Amniotic epithelial cell (primary cell): ENCODE measurements at regions not wholly inside any gene's neighbourhood (a gene's known extent, or its start where the extent isn't known, plus 50 kb on each side); places are given as distances from the start of the nearest gene placed in this dataset.
"Not testable (repeated sequence)": the region's sequence is repeated elsewhere in the genome, so short reads cannot be mapped to it uniquely, and the experiment has no call there.

ENCODE experiments used
- DNase-seq: peaks from one replicate; pipeline ENCODE4 v3.0.0-alpha.2; 2010; ENCODE audit warnings: low read depth

- DNase-seq = peak; percentile 41
These were observed 84.5 kb upstream of the FBXO28 start for GRCh38 chr1:224029286-224030025.

GRCh38 chr1:224028802-224029201 is 85.1 kb upstream of the FBXO28 start:
- DNase-seq = not testable (repeated sequence)

GRCh38 chr1:224023122-224023521 is 90.8 kb upstream of the FBXO28 start:
- DNase-seq = not testable (repeated sequence)

DNA sequence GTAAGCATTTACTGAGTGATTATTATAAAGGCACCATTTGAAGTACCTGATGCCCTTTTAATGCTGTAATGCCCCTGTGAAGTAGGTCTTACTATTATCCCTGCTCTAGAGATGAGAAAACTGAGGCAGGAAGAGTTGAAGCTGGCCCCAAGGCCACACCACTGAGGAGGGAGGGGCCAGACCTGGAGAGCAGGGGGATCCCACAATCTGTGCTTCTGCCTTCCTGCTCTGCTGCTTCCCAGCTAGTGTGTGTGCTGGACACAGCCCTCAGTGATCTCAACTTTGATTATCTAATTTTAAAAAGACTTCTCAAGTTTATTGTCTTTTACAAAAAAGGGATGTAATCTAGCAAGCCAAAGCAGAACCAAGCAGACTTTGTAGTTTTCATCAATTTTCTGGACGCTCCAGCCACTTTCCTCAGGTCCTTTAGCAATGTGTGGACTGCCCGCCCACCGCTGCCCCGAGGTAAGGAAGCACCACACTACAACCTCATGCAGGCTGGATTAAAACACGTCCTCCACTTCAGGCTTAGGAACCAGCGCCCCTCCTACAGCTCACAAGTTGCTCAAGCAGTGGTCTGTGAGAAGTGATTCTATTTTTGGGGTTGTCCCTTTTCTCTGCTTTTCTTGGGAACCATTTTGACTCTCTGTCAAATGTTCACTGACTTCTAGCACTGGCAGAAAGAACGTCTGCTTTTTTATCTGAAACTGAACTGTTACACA is 91.5 kb upstream of the FBXO28 start:
- DNase-seq = not testable (repeated sequence)

DNA sequence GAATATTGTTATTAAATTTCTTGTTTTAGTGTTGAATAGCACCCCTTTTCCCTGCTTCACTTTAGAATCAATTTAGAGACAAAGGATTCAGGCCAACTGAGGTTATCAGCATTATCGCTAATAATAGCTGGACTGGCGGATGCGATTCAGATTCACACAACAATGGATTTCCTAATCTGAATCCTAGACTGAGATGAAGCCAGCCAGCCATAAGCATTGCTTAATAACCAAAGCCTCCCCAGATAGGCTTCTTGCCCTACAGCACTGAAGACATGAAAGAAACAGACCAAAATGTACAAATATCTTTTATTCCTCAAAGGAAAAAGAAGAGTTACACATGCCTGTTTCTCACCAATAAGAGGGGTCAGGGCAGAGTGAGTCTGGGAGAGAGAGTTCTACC is 94.0 kb upstream of the FBXO28 start:
- DNase-seq = not testable (repeated sequence)

DNA sequence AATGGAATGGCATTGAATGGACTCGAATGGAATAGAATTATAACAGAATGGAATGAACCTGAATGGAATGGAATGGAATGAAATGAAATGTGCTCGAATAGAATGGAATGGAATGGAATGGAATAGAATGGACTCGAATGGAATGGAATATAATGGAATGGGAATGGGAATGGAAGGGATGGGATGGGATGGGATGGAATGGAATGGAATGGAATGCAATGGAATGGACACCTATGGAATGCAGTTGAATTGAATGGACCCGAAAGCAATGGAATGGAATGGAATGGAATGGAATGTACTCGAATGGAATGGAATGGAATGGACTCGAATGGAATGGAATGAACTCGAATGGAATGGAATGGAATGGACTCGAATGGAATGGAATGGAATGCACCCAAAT is 98.1 kb upstream of the FBXO28 start:
- not testable (repeated sequence) for DNase-seq

DNA sequence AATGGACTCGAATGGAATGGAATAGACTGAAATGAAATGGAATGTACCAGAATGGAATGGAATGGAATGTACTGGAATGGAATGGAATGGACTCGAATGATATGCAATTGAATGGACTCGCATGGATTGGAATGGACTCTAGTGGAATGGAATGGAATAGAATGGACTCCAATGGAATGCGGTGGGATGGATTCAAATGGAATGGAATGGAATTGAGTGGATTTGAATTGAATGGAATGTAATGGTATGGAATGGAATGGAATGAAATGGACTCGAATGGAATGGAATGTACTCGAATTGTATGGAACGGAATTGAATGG is 99.6 kb upstream of the FBXO28 start:
- peak; percentile 8 for DNase-seq

- DNase-seq = peak; percentile 3
These were observed 100.1 kb upstream of the FBXO28 start for GRCh38 chr1:224013626-224014329.

DNA sequence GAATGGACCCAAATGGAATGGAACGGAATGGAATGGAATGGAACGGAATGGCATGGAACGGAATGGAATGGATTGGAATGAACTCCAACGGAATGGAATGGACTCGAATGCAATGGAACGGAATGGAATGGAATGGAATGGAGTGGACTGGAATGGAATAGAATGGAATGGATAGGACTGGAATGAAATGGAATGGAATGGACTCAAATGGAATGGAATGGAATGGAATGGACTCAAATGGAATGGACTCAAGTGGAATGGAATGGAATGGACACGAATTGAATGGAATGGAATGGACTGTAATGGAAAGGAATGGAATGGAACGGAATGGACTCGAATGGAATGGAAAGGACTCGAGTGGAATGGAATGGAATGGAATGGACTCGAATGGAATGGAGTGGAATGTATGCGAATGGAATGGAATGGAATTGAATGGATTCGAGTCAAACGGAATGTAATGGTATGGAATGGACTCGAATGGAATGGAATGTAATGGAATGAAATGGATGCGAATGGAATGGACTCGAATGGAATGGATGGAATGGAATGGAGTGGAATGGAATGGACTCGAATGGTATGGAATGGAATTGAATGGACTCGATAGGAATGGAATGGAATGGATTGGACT is 101.0 kb upstream of the FBXO28 start:
- DNase-seq = not testable (repeated sequence)

DNA sequence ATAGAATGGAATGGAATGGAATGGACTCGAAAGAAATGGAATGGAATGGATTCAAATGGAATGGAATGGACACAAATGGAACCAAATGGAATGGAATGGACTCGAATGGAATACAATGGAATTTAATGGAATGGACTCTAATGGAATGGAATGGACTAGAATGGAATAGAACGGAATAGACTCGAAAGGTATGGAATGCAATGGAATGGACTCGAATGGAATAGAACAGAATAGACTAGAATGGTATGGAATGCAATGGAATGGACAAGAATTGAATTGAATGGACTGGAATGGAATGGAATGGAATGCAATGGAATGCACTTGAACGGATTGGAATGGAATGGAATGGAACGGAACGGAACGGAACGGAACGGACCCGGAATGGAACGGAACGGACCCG is 101.7 kb upstream of the FBXO28 start:
- DNase-seq = not testable (repeated sequence)

- not testable (repeated sequence) for DNase-seq
These were observed 102.2 kb upstream of the FBXO28 start for GRCh38 chr1:224011751-224012150.

DNA sequence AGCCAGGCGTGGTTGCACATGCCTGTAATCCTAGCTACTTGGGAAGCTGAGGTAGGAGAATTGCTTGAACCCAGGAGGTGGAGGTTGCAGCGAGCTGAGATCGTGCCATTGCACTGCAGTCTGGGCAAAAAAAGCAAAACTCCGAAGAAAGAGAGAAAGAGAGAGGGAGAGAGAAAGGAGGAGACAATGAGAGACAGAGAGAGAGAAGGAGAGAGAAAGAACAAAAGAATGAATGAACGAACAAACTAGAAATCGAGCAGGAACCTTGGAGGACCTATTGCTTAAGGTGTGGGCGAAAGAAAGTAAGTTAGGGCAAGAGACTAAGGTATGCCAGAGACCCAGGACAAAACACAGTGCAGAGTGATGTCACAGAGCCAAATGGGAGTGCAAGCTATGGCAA is 102.8 kb upstream of the FBXO28 start:
- not testable (repeated sequence) for DNase-seq

DNA sequence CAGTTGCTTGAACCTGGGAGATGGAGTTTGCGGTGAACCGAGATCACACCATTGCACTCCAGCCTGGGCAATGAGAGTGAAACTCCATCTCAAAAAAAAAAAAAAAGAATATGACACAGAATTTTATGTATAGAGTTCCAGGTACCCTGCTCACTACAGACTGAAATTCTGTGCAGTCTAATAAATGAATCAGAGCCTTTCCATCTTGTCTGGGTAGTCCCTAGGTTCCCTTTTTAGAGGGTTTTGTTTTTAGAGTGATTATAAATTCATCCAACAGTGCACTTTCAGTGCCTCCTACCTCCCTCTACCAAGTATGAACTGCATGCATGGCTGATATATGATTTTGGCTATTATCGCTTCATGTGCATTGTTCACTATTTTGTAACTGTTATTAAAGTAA is 107.9 kb upstream of the FBXO28 start:
- DNase-seq = not testable (repeated sequence)

- DNase-seq = peak; percentile 32
These were observed 109.2 kb upstream of the FBXO28 start for GRCh38 chr1:224004552-224005315.

DNA sequence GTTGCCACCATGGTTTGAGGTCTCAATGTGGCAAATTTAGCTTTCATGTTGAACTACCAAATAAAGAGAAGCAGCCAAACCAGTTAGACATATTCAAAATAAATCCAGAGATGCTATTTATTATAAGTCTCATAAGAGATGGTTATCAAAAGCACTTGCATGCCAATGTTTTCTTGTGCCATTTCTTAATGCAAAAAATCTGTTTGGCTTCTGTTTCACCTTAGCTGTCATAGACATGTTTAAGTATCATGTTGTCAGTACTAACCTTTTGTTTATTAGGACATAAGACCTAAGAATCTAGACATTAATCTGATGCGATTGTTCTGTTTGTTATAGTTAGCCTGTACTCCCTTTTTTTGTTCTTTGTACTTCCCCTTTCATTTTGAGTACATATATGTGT is 110.0 kb upstream of the FBXO28 start:
- not testable (repeated sequence) for DNase-seq

DNA sequence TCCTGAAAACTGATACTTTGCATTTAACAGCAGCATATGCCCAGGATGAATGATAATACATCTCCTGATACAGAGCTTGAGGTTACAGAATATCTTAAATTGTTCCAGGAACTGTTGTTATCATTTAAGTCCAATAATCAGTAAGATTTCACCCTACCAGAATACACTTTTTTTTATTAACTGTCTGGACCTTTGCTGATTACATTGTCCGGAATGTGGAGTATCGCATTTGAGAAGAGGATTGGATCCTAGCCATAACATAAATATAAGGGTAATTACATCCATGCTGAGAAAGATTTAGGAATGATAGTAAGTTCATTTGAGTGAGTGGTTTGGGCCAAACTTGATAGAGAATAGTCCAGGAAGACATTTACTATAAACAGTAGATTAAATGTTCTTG is 112.2 kb upstream of the FBXO28 start:
- not testable (repeated sequence) for DNase-seq

DNA sequence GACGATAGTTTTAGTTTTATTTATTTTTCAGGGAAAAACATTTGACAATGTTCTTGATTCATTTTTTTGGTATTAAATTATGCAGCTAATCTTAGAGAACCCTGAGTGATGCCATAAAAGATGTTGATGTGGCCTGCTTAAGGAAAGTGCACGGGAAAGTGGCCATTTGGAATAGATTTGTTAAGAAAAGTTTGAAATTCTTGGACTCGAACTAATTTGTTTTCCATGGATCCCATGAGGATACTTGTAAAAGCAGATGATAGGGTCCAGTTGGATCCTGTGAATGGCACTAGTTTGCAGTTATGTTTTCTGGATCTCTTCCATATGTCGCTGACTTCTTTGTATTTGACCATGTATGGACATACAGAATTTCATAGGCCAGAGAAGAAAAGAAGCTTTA is 114.2 kb upstream of the FBXO28 start:
- not testable (repeated sequence) for DNase-seq

DNA sequence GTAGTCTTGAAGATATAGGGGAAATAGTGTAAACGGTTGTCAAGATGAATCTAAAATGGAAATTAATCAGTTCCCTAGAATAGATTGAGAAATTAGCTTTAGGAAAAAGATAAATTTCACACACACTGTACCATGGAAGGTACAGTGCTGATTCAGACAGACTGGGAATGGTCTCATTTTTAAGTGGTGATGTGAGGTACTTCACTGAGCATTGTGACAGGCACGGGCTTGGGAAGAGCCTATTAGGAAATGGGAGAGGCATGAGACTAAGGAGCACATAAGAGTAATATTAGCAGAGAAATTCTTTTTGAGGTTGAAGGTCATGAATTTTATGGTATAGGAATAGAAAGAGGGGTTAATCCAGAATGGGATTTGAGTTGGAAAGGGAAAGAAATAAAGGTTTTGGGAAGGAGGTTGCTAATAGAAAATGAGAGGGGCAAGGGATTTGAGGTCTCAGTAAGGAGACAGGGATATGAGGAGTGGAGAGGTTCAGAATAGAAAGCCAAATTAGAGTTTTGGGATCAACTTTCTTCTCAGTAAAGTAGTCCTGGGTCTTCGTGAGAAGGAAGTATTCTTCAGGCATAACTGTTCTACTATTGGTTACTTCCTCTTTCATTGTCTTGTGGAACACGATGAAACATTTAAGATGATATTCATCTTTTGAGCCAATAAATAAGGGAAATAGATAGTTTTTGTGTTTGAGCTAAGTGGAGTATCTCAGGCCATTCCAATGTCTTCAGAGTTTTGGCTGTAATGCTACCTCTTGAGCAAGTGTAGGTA is 115.0 kb upstream of the FBXO28 start:
- DNase-seq = peak; percentile 8

DNA sequence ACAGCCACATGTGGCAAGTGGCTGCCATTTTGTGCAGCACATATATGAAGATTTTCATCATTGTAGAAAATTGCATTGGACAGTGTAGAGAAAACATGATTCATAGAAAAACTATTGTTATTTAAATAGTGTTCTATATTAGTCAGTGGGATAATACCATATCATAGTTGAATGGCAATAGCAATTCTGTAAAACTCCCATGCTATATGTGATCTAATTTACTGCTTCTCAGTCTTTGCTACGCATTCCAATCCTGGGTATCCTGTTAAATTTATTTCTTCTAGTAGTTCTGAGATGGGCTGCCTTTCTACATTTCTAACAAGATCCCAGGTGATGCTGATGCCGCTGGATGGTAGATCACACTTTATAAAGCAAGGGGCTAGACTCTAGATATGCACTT is 117.5 kb upstream of the FBXO28 start:
- peak; percentile 17 for DNase-seq

- peak; percentile 97 for DNase-seq
These were observed 121.3 kb upstream of the FBXO28 start for GRCh38 chr1:223992456-223993246.
